HepG2 (cell line): ENCODE measurements at regions not wholly inside any gene's neighbourhood (a gene's known extent, or its start where the extent isn't known, plus 50 kb on each side); places are given as distances from the start of the nearest gene placed in this dataset.

ENCODE experiments used
- ZSCAN29 ChIP-seq: sonication (generic); formaldehyde crosslinking; conservative IDR thresholded peaks from 2 replicates; pipeline ENCODE4 v1.4.0; 2020; ENCODE audit warnings: mild to moderate bottlenecking, missing genetic modification reagents
- TF ChIP-seq, protein P1 (sequence below): sonication (generic); formaldehyde crosslinking; IDR thresholded peaks from 2 replicates; pipeline ENCODE4 v1.4.0; 2020; ENCODE audit warnings: low read depth, missing genetic modification reagents
- TF ChIP-seq, protein P2 (sequence below), 2 experiments: sonication (generic) in 1 of 2; formaldehyde crosslinking in 1 of 2; IDR thresholded peaks; 2 replicates each; pipeline versions ENCODE4 v1.4.0 to v1.6.1; 2016 to 2020; ENCODE audit warnings: borderline replicate concordance in 1 of 2, low read depth in 1 of 2, mild to moderate bottlenecking in 1 of 2, missing genetic modification reagents in 1 of 2

DNA sequence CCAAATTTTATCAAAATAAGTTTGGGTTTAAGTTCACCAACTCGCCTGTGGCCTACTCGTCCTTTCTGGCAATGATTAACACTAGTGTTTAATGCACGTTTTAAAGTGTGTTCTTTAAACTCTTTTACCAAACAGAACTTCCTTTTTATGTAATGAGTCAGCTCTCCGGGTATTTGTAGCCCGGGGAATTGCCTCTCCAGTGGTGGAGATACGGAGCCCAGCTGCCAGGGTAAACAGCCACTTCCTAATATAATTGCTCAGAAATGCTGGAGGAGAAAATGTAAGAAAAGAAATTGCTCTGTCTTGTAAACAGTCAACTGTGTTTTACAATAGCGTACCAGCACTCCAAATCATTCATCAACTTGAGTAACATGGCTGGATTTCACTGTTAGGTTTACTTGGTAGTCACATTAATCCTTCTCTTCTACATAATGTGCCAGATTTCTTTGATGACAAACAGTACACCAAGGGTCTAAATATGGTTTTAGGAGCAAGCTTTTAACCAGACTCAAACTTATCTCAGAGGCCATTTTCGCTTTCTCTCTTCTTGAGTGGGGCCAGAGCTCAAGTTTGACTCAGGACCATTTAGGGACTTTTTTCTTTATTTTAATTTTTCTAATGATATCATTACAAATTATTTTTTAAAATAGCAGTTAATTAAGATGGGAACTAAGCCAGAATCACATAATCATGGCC is 101.2 kb upstream of the SLC38A2 start (continued):
- TF ChIP-seq, protein P1, sequence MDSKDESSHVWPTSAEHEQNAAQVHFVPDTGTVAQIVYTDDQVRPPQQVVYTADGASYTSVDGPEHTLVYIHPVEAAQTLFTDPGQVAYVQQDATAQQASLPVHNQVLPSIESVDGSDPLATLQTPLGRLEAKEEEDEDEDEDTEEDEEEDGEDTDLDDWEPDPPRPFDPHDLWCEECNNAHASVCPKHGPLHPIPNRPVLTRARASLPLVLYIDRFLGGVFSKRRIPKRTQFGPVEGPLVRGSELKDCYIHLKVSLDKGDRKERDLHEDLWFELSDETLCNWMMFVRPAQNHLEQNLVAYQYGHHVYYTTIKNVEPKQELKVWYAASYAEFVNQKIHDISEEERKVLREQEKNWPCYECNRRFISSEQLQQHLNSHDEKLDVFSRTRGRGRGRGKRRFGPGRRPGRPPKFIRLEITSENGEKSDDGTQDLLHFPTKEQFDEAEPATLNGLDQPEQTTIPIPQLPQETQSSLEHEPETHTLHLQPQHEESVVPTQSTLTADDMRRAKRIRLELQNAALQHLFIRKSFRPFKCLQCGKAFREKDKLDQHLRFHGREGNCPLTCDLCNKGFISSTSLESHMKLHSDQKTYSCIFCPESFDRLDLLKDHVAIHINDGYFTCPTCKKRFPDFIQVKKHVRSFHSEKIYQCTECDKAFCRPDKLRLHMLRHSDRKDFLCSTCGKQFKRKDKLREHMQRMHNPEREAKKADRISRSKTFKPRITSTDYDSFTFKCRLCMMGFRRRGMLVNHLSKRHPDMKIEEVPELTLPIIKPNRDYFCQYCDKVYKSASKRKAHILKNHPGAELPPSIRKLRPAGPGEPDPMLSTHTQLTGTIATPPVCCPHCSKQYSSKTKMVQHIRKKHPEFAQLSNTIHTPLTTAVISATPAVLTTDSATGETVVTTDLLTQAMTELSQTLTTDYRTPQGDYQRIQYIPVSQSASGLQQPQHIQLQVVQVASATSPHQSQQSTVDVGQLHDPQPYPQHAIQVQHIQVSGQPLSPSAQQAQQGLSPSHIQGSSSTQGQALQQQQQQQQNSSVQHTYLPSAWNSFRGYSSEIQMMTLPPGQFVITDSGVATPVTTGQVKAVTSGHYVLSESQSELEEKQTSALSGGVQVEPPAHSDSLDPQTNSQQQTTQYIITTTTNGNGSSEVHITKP = peak; percentile 44; the same call in 1 of the 2 replicates
- TF ChIP-seq, protein P2, sequence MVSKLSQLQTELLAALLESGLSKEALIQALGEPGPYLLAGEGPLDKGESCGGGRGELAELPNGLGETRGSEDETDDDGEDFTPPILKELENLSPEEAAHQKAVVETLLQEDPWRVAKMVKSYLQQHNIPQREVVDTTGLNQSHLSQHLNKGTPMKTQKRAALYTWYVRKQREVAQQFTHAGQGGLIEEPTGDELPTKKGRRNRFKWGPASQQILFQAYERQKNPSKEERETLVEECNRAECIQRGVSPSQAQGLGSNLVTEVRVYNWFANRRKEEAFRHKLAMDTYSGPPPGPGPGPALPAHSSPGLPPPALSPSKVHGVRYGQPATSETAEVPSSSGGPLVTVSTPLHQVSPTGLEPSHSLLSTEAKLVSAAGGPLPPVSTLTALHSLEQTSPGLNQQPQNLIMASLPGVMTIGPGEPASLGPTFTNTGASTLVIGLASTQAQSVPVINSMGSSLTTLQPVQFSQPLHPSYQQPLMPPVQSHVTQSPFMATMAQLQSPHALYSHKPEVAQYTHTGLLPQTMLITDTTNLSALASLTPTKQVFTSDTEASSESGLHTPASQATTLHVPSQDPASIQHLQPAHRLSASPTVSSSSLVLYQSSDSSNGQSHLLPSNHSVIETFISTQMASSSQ (IDR thresholded peaks at IDR 0.05; ENCODE audit: low read depth) = peak; percentile 97
- TF ChIP-seq, protein P2 (CRISPR knock-in tag; IDR thresholded peaks at IDR 0.05; ENCODE audit: borderline replicate concordance) = peak; percentile 98
- peak; percentile 78; the same call in 1 of the 2 replicates for TF ChIP-seq ZSCAN29 (CRISPR knock-in tag)
